ENCODE measurements at regions not wholly inside any gene's neighbourhood (a gene's known extent, or its start where the extent isn't known, plus 50 kb on each side); places are given as distances from the start of the nearest gene placed in this dataset.

- TF ChIP-seq TAF1 (IDR thresholded peaks at IDR 0.05; ENCODE audit: borderline replicate concordance, insufficient read depth, low read length) (no peak), REST (IDR thresholded peaks at IDR 0.05; ENCODE audit: insufficient read depth in 1 of 2, low read depth in 2 of 2, low read length in 2 of 2) (no peak), POLR2AphosphoS5 (IDR thresholded peaks at IDR 0.05; ENCODE audit: low read depth, low read length) (no peak), FOXP2 (optimal IDR thresholded peaks at IDR 0.05; ENCODE audit: borderline replicate concordance, extremely low read depth, extremely low read length, insufficient read depth) (no peak)
Measured at GRCh38 chr4:188412499-188412898, 273.3 kb downstream of the TRIML1 start.

- no peak for TF ChIP-seq POLR2AphosphoS5 (IDR thresholded peaks at IDR 0.05; ENCODE audit: low read depth, low read length)
- no peak for TF ChIP-seq SIN3A (IDR thresholded peaks at IDR 0.05; ENCODE audit: borderline replicate concordance, insufficient read depth, low read length)
- TF ChIP-seq REST (IDR thresholded peaks at IDR 0.05; ENCODE audit: insufficient read depth in 1 of 2, low read depth in 2 of 2, low read length in 2 of 2), result no peak
- TF ChIP-seq TAF1 (IDR thresholded peaks at IDR 0.05; ENCODE audit: borderline replicate concordance, insufficient read depth, low read length), result no peak
- no peak for TF ChIP-seq FOXP2 (optimal IDR thresholded peaks at IDR 0.05; ENCODE audit: borderline replicate concordance, extremely low read depth, extremely low read length, insufficient read depth)
Measured at GRCh38 chr4:188414441-188414840, 275.2 kb downstream of the TRIML1 start.

GRCh38 chr4:188417181-188417580 lies 277.9 kb downstream of the TRIML1 start:
- TF ChIP-seq FOXP2 (optimal IDR thresholded peaks at IDR 0.05; ENCODE audit: borderline replicate concordance, extremely low read depth, extremely low read length, insufficient read depth), result no peak
- no peak for TF ChIP-seq TAF1 (IDR thresholded peaks at IDR 0.05; ENCODE audit: borderline replicate concordance, insufficient read depth, low read length)
- no peak for TF ChIP-seq POLR2AphosphoS5 (IDR thresholded peaks at IDR 0.05; ENCODE audit: low read depth, low read length)
- TF ChIP-seq SIN3A (IDR thresholded peaks at IDR 0.05; ENCODE audit: borderline replicate concordance, insufficient read depth, low read length), result no peak
- TF ChIP-seq REST (IDR thresholded peaks at IDR 0.05; ENCODE audit: insufficient read depth in 1 of 2, low read depth in 2 of 2, low read length in 2 of 2), result peak; percentile 86 to 94

GRCh38 chr4:188423039-188423438 lies 283.8 kb downstream of the TRIML1 start:
- TF ChIP-seq FOXP2 (optimal IDR thresholded peaks at IDR 0.05; ENCODE audit: borderline replicate concordance, extremely low read depth, extremely low read length, insufficient read depth) (no peak), POLR2AphosphoS5 (IDR thresholded peaks at IDR 0.05; ENCODE audit: low read depth, low read length) (no peak), SIN3A (IDR thresholded peaks at IDR 0.05; ENCODE audit: borderline replicate concordance, insufficient read depth, low read length) (no peak), TAF1 (IDR thresholded peaks at IDR 0.05; ENCODE audit: borderline replicate concordance, insufficient read depth, low read length) (no peak), REST (IDR thresholded peaks at IDR 0.05; ENCODE audit: insufficient read depth in 1 of 2, low read depth in 2 of 2, low read length in 2 of 2) (no peak)

GRCh38 chr4:188428935-188429334 lies 289.7 kb downstream of the TRIML1 start:
- TF ChIP-seq FOXP2 (optimal IDR thresholded peaks at IDR 0.05; ENCODE audit: borderline replicate concordance, extremely low read depth, extremely low read length, insufficient read depth) (peak; percentile 24), SIN3A (IDR thresholded peaks at IDR 0.05; ENCODE audit: borderline replicate concordance, insufficient read depth, low read length) (peak; percentile 91; the same call in 1 of the 2 replicates), REST (IDR thresholded peaks at IDR 0.05; ENCODE audit: insufficient read depth in 1 of 2, low read depth in 2 of 2, low read length in 2 of 2) (no peak), TAF1 (IDR thresholded peaks at IDR 0.05; ENCODE audit: borderline replicate concordance, insufficient read depth, low read length) (no peak), POLR2AphosphoS5 (IDR thresholded peaks at IDR 0.05; ENCODE audit: low read depth, low read length) (no peak)
